ENCODE measurements at regions not wholly inside any gene's neighbourhood (a gene's known extent, or its start where the extent isn't known, plus 50 kb on each side); places are given as distances from the start of the nearest gene placed in this dataset.

DNA sequence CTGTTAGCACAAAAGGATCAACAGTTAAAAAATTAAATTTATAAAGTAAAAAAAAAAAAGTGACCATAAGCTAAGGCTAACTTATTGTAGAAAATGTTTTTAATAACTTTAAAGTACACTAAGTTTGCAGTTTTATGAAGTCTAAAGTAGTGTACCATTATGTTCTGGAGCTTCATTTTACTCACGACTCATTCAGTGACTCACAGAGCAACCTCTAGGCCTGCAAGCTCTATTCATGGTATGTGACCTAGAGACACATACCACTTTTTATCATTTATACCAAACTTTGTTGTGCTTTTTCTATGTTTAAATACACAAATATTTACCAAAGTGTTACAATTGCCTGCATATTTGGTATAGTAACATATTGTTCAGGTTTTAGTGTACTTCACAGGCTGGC is 1552.3 kb downstream of the OTOL1 start:
- no peak overlapping the region for H3K4me2 ChIP-seq (ENCODE audit: low read length)
- POLR2A ChIA-PET = no interaction called here
- TF ChIP-seq EZH2phosphoT487 (IDR thresholded peaks at IDR 0.05; ENCODE audit: borderline replicate concordance, low read depth, low read length) = no peak
- TF ChIP-seq, protein P1, sequence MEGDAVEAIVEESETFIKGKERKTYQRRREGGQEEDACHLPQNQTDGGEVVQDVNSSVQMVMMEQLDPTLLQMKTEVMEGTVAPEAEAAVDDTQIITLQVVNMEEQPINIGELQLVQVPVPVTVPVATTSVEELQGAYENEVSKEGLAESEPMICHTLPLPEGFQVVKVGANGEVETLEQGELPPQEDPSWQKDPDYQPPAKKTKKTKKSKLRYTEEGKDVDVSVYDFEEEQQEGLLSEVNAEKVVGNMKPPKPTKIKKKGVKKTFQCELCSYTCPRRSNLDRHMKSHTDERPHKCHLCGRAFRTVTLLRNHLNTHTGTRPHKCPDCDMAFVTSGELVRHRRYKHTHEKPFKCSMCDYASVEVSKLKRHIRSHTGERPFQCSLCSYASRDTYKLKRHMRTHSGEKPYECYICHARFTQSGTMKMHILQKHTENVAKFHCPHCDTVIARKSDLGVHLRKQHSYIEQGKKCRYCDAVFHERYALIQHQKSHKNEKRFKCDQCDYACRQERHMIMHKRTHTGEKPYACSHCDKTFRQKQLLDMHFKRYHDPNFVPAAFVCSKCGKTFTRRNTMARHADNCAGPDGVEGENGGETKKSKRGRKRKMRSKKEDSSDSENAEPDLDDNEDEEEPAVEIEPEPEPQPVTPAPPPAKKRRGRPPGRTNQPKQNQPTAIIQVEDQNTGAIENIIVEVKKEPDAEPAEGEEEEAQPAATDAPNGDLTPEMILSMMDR (conservative IDR thresholded peaks at IDR 0.05; ENCODE audit: low read length) = no peak
- intact Hi-C loops (cut with micrococcal nuclease; ENCODE audit: unreplicated experiment) = no loop called here
- H3K4me3 ChIP-seq (ENCODE audit: low read depth, low read length, poor library complexity, severe bottlenecking) = no peak overlapping the region
- no peaks in the 10 kb centered on the region for H3K36me3 ChIP-seq (ENCODE audit: insufficient read depth, low read length)
- no peaks in the 10 kb centered on the region for H4K20me1 ChIP-seq (ENCODE audit: insufficient read depth, low read length)
- no TSS peak for BruUV-seq (replicated peaks)
- no peaks in the 10 kb centered on the region for H3K9me3 ChIP-seq (ENCODE audit: low read length)
- H2AFZ ChIP-seq (ENCODE audit: low read length) = no peak overlapping the region
- no peak overlapping the region for H3K27ac ChIP-seq (ENCODE audit: low read depth, low read length, poor library complexity, severe bottlenecking)
- H3K4me1 ChIP-seq (ENCODE audit: insufficient read depth, low read length, poor library complexity, severe bottlenecking) = no peaks in the 10 kb centered on the region
- H3K79me2 ChIP-seq (ENCODE audit: insufficient read depth, low read depth, low read length) = no peaks in the 10 kb centered on the region
- CTCF ChIA-PET (ENCODE audit: unreplicated experiment) = no interaction called here
- no peak for DNase-seq (ENCODE audit: low spot score)
- H3K9me2 ChIP-seq (ENCODE audit: insufficient read depth, low read length) = no peaks in the 10 kb centered on the region

DNA sequence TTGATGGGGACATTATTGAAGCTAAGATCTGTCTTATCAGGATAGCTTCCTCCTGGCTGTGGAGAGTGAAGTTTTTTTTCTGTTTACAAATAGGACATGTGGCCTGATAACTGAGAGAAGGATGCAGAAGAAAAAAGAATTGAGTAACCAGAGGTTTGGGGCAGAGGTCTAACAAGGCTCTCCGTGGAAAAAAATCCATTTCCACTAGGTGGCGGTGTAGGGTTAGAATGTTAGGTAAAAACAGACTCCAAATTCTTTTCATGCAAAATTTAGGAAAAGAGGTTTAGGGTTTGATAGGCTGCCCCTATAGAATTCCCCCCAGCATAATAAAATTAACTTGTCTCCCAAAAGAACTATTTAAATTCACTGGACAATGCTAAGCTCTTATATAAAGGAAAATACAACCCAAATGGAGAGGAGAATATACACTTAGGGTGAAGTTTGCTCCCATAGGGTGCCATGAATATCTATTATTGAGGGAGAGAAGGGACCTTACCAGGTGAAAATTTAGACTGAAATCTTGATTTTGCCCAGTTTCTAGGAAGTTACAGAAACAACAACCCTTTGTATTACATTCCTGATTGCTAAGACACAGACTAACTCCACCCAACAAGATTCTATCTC is 1560.4 kb downstream of the OTOL1 start:
- CTCF ChIA-PET (ENCODE audit: unreplicated experiment) = no interaction called here
- Histone ChIP-seq H3K9me2 (ENCODE audit: insufficient read depth, low read length) (no peaks in the 10 kb centered on the region), H3K9me3 (ENCODE audit: low read length) (no peaks in the 10 kb centered on the region), H2AFZ (ENCODE audit: low read length) (no peak overlapping the region), H4K20me1 (ENCODE audit: insufficient read depth, low read length) (no peaks in the 10 kb centered on the region), H3K4me2 (ENCODE audit: low read length) (no peak overlapping the region), H3K27ac (ENCODE audit: low read depth, low read length, poor library complexity, severe bottlenecking) (no peak overlapping the region), H3K36me3 (ENCODE audit: insufficient read depth, low read length) (no peaks in the 10 kb centered on the region), H3K4me3 (ENCODE audit: low read depth, low read length, poor library complexity, severe bottlenecking) (no peak overlapping the region), H3K4me1 (ENCODE audit: insufficient read depth, low read length, poor library complexity, severe bottlenecking) (no peaks in the 10 kb centered on the region), H3K79me2 (ENCODE audit: insufficient read depth, low read depth, low read length) (no peaks in the 10 kb centered on the region)
- POLR2A ChIA-PET = interaction anchor here (0.6 kb wide), 1 partner anchor 12 kb away, joined by 3 read pairs; no protein-coding TSS in a partner anchor
- TF ChIP-seq EZH2phosphoT487 (IDR thresholded peaks at IDR 0.05; ENCODE audit: borderline replicate concordance, low read depth, low read length) = no peak
- TF ChIP-seq, protein P1 (conservative IDR thresholded peaks at IDR 0.05; ENCODE audit: low read length) = peak; percentile 88
- peak; percentile 44 for DNase-seq (ENCODE audit: low spot score)
- intact Hi-C loops (cut with micrococcal nuclease; ENCODE audit: unreplicated experiment) = loop anchor here (5.0 kb wide), 1 partner anchor 435 kb away; no protein-coding TSS in a partner anchor
- BruUV-seq (replicated peaks) = no TSS peak

DNA sequence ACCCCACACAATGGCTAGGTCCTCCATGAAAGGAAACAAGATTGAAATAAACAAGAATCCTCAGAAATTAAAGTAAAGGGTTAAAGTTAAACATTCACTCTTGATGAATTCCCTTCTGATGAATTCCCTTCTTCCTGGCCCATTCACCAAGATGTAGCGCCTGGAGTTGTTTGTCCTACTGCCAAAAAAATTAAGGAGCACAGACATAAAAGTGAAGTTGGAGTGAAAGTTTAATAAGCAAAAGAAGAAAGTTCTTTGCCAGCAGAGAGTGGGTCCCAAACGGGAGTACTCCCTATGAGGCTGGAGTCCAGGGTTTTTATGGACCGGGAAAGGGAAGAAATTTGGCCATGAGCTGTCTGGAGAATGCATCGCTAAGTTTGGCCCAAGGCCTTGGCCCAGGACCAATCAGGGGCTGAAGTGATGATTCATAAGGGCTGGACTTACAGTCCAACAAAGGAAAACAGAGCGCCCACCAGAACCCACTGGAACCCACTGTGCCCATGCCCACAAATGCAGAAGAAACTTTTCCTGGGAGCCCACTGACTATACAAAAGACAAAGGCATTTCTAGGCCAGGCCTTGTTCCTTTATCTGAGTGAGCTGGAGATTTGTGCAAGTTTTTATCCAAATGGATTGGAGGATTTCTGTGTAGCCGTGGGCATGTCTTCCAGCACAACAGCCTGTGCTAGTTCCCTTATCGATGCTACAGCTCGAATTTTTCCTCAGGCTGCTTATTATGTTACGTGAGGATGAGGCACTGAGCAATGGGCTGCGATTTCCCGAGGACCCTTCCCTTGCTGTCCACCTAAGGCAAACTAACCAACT is 1561.6 kb downstream of the OTOL1 start:
- Histone ChIP-seq H4K20me1 (ENCODE audit: insufficient read depth, low read length) (no peaks in the 10 kb centered on the region), H3K4me1 (ENCODE audit: insufficient read depth, low read length, poor library complexity, severe bottlenecking) (no peaks in the 10 kb centered on the region), H2AFZ (ENCODE audit: low read length) (no peak overlapping the region), H3K4me3 (ENCODE audit: low read depth, low read length, poor library complexity, severe bottlenecking) (no peak overlapping the region), H3K79me2 (ENCODE audit: insufficient read depth, low read depth, low read length) (no peaks in the 10 kb centered on the region), H3K36me3 (ENCODE audit: insufficient read depth, low read length) (no peaks in the 10 kb centered on the region), H3K9me2 (ENCODE audit: insufficient read depth, low read length) (no peaks in the 10 kb centered on the region), H3K9me3 (ENCODE audit: low read length) (no peaks in the 10 kb centered on the region), H3K4me2 (ENCODE audit: low read length) (no peak overlapping the region), H3K27ac (ENCODE audit: low read depth, low read length, poor library complexity, severe bottlenecking) (no peak overlapping the region)
- ChIA-PET CTCF (ENCODE audit: unreplicated experiment) (no interaction called here), POLR2A (no interaction called here)
- intact Hi-C loops (cut with micrococcal nuclease; ENCODE audit: unreplicated experiment) = loop anchor here (5.0 kb wide), 1 partner anchor 434 kb away; no protein-coding TSS in a partner anchor
- no peak for DNase-seq (ENCODE audit: low spot score)
- BruUV-seq (replicated peaks) = no TSS peak
- TF ChIP-seq, protein P1 (conservative IDR thresholded peaks at IDR 0.05; ENCODE audit: low read length) = no peak
- no peak for TF ChIP-seq EZH2phosphoT487 (IDR thresholded peaks at IDR 0.05; ENCODE audit: borderline replicate concordance, low read depth, low read length)

Data from OCI-LY7 (cell line).